Ishikawa (cell line): ENCODE measurements at regions not wholly inside any gene's neighbourhood (a gene's known extent, or its start where the extent isn't known, plus 50 kb on each side); places are given as distances from the start of the nearest gene placed in this dataset.

Experiments
- CEBPB ChIP-seq: IDR thresholded peaks from 2 replicates; pipeline ENCODE4 v1.6.1; 2012
- CREB1 ChIP-seq: IDR thresholded peaks from 2 replicates; pipeline ENCODE4 v1.6.1; 2012; ENCODE audit warnings: low read depth
- EGR1 ChIP-seq: IDR thresholded peaks from 2 replicates; pipeline ENCODE4 v1.6.1; 2012
- EP300 ChIP-seq: IDR thresholded peaks from 2 replicates; pipeline ENCODE4 v1.6.1; 2012; ENCODE audit warnings: borderline replicate concordance
- NFIC ChIP-seq: IDR thresholded peaks from 2 replicates; pipeline ENCODE4 v1.6.1; 2012
- RAD21 ChIP-seq: IDR thresholded peaks from 2 replicates; pipeline ENCODE4 v1.6.1; 2012; ENCODE audit warnings: low read depth
- TAF1 ChIP-seq: IDR thresholded peaks from 2 replicates; pipeline ENCODE4 v1.6.1; 2012; ENCODE audit warnings: low read depth, mild to moderate bottlenecking
- YY1 ChIP-seq: IDR thresholded peaks from 2 replicates; pipeline ENCODE4 v1.6.1; 2012; ENCODE audit warnings: low read depth
- TF ChIP-seq, protein P1 (sequence below): IDR thresholded peaks from 2 replicates; pipeline ENCODE4 v1.6.1; 2012; ENCODE audit warnings: low read depth, mild to moderate bottlenecking

DNA sequence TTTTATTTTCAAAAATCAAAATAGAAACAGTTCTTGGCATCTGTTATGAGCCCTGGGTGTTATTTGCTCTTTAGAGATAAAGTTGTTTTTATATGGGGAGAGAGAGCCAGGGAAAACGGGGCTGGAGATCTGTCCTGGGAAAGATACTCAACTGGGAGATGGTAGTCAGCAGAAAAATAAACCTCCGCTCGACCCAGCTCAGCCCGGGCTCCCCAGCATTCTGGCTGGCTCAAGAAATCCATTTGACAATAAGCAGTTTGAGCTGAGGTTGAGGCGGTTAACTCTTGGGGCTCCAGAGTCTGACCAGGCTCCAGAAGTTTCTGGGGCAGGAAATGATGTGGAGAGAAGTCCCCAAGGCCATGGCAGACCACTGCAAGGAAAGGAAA, 151.9 kb downstream of the IRX5 start:
- no peak for TF ChIP-seq YY1
- TF ChIP-seq TAF1: no peak
- no peak for TF ChIP-seq EP300
- no peak for TF ChIP-seq RAD21
- no peak for TF ChIP-seq CREB1
- TF ChIP-seq, protein P1, sequence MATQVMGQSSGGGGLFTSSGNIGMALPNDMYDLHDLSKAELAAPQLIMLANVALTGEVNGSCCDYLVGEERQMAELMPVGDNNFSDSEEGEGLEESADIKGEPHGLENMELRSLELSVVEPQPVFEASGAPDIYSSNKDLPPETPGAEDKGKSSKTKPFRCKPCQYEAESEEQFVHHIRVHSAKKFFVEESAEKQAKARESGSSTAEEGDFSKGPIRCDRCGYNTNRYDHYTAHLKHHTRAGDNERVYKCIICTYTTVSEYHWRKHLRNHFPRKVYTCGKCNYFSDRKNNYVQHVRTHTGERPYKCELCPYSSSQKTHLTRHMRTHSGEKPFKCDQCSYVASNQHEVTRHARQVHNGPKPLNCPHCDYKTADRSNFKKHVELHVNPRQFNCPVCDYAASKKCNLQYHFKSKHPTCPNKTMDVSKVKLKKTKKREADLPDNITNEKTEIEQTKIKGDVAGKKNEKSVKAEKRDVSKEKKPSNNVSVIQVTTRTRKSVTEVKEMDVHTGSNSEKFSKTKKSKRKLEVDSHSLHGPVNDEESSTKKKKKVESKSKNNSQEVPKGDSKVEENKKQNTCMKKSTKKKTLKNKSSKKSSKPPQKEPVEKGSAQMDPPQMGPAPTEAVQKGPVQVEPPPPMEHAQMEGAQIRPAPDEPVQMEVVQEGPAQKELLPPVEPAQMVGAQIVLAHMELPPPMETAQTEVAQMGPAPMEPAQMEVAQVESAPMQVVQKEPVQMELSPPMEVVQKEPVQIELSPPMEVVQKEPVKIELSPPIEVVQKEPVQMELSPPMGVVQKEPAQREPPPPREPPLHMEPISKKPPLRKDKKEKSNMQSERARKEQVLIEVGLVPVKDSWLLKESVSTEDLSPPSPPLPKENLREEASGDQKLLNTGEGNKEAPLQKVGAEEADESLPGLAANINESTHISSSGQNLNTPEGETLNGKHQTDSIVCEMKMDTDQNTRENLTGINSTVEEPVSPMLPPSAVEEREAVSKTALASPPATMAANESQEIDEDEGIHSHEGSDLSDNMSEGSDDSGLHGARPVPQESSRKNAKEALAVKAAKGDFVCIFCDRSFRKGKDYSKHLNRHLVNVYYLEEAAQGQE: no peak
- no peak for TF ChIP-seq EGR1
- TF ChIP-seq CEBPB: no peak
- TF ChIP-seq NFIC: no peak
